ENCODE measurements at regions not wholly inside any gene's neighbourhood (a gene's known extent, or its start where the extent isn't known, plus 50 kb on each side); places are given as distances from the start of the nearest gene placed in this dataset.

DNA sequence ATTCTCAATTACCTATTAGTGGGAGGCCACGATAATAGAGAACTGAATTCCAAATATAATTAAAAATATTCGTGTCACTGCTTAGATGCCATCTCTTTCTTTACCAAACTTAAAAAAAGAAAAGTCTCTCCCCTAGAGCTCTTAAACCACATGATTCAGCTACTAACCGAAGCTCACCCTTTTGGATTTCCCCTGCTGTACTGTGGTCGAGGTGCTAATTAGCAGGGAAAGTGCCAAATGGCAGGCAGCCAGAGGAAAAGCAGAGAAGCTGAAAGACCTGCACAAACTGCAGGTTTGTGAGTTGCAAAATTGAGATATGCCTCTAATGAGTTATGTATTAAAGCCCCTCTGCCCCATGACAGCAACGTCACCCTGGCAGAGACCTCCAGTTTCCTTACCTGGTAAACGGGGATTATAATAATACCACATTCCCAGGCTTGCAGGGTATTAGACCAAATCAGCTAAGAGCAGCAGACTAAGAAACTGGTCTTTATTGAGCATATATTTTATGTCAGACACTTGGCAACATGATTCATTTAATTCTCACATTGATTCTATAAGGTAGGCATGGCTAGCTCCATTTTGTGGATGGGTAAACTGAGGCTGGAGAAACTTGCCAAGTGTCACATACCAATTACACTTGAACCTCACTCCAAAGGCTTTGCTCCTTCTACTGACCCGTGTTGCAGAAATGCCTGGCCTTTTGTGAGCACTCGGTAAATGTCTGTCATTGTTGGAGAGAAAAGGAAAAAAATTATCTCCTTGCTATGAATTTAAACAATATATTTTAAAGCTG is 259.7 kb downstream of the LPIN1 start:
- peaks cover 51% of the 10 kb centered on the region for H3K27me3 Mint-ChIP-seq
- peaks cover 25% of the 10 kb centered on the region for H3K4me1 Mint-ChIP-seq (ENCODE audit: low read depth)
- POLR2A ChIA-PET, result interaction anchor here (1.2 kb wide), 1 partner anchor 710 kb away, joined by 3 read pairs; the partner anchor contains the start of gene TRIB2
- CTCF ChIA-PET, result interaction anchor here (0.9 to 1.8 kb wide), 7 partner anchors 12 to 710 kb away, joined by 3 to 6 read pairs (median 4); partner anchors contain the start of gene TRIB2
- no peak overlapping the region for H3K27ac Mint-ChIP-seq
- TF ChIP-seq, protein P1, sequence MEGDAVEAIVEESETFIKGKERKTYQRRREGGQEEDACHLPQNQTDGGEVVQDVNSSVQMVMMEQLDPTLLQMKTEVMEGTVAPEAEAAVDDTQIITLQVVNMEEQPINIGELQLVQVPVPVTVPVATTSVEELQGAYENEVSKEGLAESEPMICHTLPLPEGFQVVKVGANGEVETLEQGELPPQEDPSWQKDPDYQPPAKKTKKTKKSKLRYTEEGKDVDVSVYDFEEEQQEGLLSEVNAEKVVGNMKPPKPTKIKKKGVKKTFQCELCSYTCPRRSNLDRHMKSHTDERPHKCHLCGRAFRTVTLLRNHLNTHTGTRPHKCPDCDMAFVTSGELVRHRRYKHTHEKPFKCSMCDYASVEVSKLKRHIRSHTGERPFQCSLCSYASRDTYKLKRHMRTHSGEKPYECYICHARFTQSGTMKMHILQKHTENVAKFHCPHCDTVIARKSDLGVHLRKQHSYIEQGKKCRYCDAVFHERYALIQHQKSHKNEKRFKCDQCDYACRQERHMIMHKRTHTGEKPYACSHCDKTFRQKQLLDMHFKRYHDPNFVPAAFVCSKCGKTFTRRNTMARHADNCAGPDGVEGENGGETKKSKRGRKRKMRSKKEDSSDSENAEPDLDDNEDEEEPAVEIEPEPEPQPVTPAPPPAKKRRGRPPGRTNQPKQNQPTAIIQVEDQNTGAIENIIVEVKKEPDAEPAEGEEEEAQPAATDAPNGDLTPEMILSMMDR (IDR thresholded peaks at IDR 0.05), result no peak
- H3K9me3 Mint-ChIP-seq, result no peaks in the 10 kb centered on the region
- intact Hi-C loops (cut with micrococcal nuclease), result loop anchor here (5.0 to 10.0 kb wide), 2 partner anchors 174 to 499 kb away; no protein-coding TSS in a partner anchor
- no peak overlapping the region for H3K4me3 Mint-ChIP-seq
- no peaks in the 10 kb centered on the region for H3K36me3 Mint-ChIP-seq (ENCODE audit: low read depth)
- ATAC-seq, result peak; percentile 92
- DNase-seq, result peak; percentile 91

DNA sequence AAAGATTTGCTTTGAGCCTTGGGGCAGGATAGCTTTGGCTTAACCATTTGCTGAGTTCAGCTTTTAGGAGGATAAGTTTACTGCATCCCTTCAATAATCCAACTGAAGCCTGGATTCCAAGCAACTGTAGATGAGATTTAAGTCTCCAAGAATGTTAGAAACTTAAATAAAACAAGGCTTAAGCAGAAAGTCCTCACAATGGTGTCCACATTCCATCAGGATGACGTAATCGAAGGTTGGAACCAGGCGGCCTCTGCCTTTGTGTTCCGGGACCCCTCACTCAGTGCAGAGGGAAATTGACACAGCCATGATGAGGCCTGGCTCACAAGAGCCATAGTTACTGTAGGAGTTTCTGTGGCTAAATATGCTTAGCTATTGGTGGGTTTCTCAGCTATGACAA is 260.4 kb downstream of the LPIN1 start:
- POLR2A ChIA-PET, result interaction anchor here (0.6 to 1.2 kb wide), 2 partner anchors 170 to 709 kb away, joined by 3 read pairs; partner anchors contain the start of gene TRIB2
- CTCF ChIA-PET, result interaction anchor here (0.9 to 1.8 kb wide), 4 partner anchors 11 to 709 kb away, joined by 3 to 6 read pairs (median 4); partner anchors contain the start of gene TRIB2
- Mint-ChIP-seq H3K9me3 (no peaks in the 10 kb centered on the region), H3K4me3 (no peak overlapping the region), H3K4me1 (ENCODE audit: low read depth) (peaks cover 25% of the 10 kb centered on the region), H3K36me3 (ENCODE audit: low read depth) (no peaks in the 10 kb centered on the region), H3K27ac (no peak overlapping the region), H3K27me3 (peaks cover 55% of the 10 kb centered on the region)
- TF ChIP-seq, protein P1 (IDR thresholded peaks at IDR 0.05), result no peak
- DNase-seq (no peak), ATAC-seq (no peak)
- intact Hi-C loops (cut with micrococcal nuclease), result loop anchor here (5.0 to 10.0 kb wide), 2 partner anchors 175 to 498 kb away; no protein-coding TSS in a partner anchor

DNA sequence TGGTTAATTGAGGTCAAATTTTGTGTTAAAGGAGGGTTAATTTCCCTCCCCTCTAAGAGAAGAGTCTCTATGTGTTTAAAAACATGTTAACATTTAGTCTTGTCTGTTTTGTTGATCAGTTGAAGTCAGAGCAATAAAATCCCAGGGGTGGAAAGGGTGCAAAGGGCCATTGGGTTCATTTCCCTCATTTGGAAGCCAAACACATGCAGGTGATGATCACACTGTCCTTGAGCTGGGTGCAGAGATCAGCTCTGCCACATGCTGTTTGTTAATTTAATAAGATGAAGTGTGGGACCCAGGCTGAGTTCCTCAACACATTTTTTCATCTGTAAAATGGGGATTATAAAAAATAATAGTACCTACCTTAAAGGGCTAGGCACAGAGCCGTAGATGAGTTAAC is 260.9 kb downstream of the LPIN1 start:
- ATAC-seq (no peak), DNase-seq (no peak)
- intact Hi-C loops (cut with micrococcal nuclease), result loop anchor here (5.0 to 10.0 kb wide), 2 partner anchors 175 to 498 kb away; no protein-coding TSS in a partner anchor
- Mint-ChIP-seq H3K27ac (no peak overlapping the region), H3K4me3 (no peak overlapping the region), H3K27me3 (peaks cover 54% of the 10 kb centered on the region), H3K4me1 (ENCODE audit: low read depth) (peaks cover 25% of the 10 kb centered on the region), H3K36me3 (ENCODE audit: low read depth) (no peaks in the 10 kb centered on the region), H3K9me3 (no peaks in the 10 kb centered on the region)
- TF ChIP-seq, protein P1 (IDR thresholded peaks at IDR 0.05), result no peak
- CTCF ChIA-PET, result interaction anchor here (1.8 kb wide), 1 partner anchor 286 kb away, joined by 6 read pairs; no protein-coding TSS in a partner anchor
- POLR2A ChIA-PET, result interaction anchor here (0.6 to 1.2 kb wide), 2 partner anchors 169 to 709 kb away, joined by 3 read pairs; partner anchors contain the start of gene TRIB2

DNA sequence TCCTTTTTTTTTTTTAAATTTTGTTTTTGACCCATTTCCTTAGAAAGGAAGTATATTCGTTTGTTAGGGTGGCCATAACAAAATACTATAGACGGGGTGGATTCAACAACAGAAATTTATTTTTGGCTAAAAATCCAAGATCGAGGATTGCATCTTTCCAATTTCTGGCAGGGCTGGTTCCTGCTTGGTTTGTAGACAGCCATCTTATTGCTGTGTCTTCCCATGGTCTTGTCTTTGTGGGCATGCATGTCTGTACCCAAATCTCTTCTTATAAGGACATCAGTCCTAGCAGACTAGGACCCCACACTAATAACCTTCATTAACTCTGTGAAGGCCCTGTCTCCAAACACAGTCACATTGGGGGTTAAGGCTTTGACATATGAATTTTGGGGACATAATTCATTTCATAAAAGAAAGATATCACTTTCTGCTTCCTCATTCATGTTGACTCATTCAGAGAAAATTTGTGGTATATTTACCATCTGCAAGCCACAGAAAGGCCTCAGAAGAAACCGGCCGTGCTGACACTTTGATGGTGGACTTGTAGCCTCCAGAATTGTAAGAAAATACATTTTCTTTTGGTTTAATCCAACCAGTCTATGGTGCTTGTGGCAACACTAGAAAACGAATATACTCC is 262.1 kb downstream of the LPIN1 start:
- H3K4me3 Mint-ChIP-seq, result no peak overlapping the region
- intact Hi-C loops (cut with micrococcal nuclease), result loop anchor here (5.0 to 10.0 kb wide), 2 partner anchors 176 to 496 kb away; no protein-coding TSS in a partner anchor
- H3K36me3 Mint-ChIP-seq (ENCODE audit: low read depth), result no peaks in the 10 kb centered on the region
- ATAC-seq (no peak), DNase-seq (peak; percentile 14)
- TF ChIP-seq, protein P1 (IDR thresholded peaks at IDR 0.05), result no peak
- peaks cover 45% of the 10 kb centered on the region for H3K27me3 Mint-ChIP-seq
- peaks cover 25% of the 10 kb centered on the region for H3K4me1 Mint-ChIP-seq (ENCODE audit: low read depth)
- ChIA-PET CTCF (no interaction called here), POLR2A (no interaction called here)
- no peak overlapping the region for H3K27ac Mint-ChIP-seq
- H3K9me3 Mint-ChIP-seq, result no peaks in the 10 kb centered on the region

All from activated CD8-positive, alpha-beta T cell treated with anti-CD3 and anti-CD28 coated beads for 36 hours (primary cell).